HUDEP-2 (cell line): ENCODE measurements at regions not wholly inside any gene's neighbourhood (a gene's known extent, or its start where the extent isn't known, plus 50 kb on each side); places are given as distances from the start of the nearest gene placed in this dataset.
"Not testable (repeated sequence)": the region's sequence is repeated elsewhere in the genome, so short reads cannot be mapped to it uniquely, and the experiment has no call there.

ENCODE experiments used
- DNase-seq, 76 experiments: peaks; one replicate each; lab custom pipeline; 2025; ENCODE audit not compliant: unreplicated experiment in 76 of 76; lab: John Stamatoyannopoulos, UW

DNA sequence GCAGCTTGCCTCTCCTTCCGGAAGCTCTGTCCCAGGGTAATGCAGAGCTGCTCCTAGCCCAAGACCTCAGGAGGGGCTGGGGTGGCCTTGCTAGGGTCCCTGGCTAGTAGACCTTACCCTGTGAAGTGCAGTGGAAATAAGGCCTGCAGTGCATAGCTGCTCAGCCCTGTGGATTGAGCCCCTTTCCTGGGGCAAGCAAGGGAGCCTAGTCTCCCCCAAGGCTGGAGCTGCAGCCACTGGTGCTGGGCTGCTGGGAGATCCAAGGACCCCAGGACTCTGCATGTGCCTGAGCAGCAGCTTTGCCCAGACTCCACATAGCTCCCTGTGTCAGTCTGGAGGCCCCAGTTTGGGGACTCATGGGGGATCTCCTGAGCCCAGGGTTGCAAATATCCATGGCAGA is 57.9 kb downstream of the FANCF start:
- no peak for DNase-seq

DNA sequence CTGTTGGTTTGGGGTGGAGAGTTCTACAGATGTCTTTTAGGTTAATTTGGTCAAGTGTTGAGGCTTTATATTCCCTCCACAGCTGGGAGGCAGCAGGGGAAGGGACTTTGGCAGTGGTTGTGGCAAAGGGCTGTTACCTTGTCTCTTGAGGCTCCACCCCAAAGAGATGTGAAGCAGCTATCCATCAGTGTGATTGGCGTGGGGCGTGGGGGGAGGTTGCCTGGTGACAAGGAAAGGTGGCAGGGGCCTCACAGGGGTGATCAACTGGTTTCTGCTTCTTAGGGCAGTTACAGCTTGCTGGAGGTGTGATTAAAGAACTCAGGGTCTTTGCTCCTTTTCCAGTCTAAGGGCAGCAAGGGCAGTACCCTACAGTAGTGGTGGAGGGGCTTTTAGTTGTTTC is 59.3 kb downstream of the FANCF start:
- no peak for DNase-seq

DNA sequence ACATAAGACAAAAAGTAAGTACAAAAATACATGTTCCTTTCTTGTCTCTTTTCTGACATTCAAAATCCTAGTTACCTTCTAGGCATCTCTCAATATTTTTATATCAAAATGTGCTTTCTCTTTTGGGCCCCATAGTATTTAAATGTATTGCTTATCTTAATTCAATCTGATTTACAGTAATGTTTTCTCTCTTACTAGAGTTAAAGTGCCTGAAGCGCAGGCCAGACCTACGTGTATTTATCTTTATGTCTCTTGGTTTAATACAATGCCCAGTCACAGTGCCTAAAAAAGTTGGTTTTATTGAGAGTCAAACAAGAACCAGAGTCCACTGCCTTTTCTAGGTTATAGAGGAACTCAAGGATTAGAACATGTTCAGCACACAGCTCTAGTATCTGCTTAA is 64.3 kb downstream of the FANCF start:
- DNase-seq: no peak

DNA sequence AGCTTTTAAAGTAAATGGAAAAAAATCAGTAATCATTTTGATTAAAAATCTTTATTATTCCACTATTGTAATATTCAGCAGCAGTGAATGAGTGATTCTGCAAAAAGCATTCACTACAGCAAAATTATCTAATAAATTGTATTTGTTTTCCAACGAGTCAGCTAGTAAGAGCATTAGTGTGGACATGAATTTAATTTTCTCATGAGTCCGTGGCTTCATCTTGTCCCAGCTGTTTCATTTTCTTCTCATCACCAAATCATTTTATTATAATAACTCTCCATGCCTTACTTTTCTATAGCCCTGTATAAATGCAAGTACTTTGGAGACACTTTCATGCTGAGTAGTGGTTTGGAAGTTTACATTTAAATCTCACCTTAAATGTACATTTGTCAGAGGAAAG is 66.2 kb downstream of the FANCF start:
- no peak for DNase-seq

DNA sequence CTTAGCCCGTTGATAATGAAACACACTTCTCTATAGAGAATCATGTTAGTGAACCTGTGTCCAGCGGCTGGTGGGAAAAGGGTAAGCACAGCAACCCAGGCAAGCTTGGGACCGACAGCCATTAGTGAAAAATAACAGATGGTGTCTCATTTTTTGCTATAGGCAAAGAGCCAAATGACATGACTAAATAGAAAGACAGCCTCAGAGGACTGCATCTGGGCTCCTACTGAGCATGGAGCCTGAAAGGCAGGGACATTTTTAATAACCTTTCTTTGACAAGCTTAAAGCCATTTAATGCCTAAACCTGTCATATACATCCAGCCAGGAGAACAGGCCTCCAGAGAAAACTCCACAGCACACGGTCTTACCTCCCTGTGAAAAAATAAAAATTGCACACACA is 67.0 kb downstream of the FANCF start:
- no peak for DNase-seq

DNA sequence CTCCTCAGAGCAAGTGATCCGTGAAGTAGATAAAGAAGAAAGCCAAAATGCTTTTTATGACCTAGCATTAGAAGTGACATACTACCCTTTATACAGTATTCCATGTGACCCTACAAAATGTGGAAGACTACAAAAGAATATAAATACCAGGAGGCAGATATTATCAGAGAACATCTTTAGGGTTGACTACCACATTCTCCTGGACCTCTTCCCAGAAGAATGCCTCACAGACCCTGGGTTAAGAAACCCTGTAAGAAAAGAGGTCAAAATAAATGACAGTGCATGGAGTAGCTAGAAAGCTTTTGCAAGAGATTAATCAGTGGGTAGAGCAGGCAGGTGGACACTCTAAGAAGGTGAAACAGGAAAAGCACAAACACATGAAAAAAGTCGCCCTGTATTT is 69.2 kb downstream of the FANCF start:
- no peak for DNase-seq

DNA sequence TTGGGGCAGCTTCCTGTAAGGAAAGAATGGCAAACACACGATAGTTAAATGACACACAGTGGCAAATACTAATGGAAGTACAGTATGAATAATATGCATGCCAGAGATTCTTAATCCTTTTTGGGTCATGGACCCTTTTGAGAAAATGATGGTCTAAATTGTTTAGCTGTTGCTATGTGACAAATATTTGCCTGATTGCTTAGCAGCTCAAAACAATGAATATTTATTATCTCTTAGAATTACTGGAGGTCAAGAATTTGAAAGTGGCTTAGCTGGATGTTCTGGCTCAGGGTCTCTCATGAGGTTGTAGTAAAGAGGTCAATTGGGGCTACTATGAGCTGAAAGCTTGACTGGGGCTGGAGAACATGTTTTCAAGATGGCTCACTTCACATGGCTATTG is 69.7 kb downstream of the FANCF start:
- DNase-seq: no peak

DNA sequence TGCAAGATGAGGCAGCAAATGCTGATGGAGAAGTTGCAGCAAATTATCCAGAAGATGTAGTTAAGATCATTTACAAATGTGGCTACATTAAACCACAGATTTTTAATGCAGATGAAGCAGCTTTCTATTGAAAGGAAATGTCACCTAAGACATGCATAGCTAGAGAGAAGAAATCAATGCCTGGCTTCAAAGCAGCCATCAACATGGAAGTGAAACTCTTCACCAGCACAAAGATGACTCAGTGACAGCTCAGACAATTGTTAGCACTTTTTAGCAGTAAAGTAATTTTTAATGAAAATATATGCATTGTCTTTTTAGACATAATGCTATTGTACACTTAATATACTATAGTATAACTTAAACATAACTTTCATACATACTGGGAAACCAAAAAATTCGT is 71.4 kb downstream of the FANCF start:
- no peak for DNase-seq

DNA sequence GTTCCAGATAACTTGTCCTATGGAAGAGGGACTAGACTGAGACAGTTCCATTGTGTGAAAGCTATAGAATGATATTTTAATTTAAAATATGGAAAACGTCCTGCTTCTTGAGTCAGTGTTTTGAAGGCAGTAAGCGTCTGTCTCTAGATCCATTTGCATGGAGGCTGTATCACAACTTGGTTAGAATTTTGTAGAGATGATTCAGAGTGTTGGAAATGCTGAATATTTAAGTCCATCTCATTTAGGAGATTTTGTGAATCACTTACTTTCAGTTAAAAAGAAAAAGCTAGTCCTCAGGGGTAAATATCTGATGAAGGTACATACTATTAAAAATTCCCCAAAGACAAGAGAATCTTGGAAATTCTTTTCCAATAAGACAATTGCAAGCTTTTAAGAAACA is 72.7 kb downstream of the FANCF start:
- DNase-seq: no peak

DNA sequence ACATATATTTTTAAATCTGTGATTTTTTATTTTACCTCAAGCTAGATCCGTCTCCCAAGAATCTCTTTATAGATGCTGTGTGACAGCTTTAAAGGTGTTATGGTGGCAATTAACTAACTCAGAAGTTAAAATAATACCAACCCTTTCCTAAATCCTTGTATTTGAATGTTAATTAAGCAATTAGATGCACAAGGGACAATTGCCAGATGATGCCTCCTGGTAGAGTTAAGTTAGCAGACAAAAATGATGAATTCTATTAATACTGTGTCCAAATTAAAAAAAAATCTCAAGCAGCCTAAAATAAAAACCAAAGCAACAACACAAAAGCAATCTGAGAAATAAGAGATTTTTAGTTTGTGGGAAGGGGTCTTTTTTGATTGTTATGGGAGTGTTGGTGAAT is 78.9 kb downstream of the FANCF start:
- no peak for DNase-seq

DNA sequence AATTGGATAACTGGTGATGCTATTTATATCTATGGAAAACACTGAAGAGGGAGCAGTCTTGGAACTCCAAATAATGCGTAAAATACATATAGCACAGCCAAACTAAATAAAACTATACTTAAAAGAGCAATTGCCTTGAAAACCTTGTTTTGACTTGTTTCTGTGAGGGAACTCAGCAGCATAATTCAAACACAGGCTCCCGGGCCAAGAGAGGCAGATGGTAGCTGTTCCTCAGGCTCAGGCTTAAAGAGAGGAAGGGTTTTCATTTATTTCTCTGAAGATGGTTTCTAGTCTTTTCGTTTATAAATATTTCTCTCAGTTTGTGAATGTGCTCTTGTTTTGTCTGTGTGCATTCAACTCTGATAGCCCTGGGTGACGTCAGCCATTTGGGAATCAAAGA is 82.4 kb downstream of the FANCF start:
- DNase-seq: no peak

DNA sequence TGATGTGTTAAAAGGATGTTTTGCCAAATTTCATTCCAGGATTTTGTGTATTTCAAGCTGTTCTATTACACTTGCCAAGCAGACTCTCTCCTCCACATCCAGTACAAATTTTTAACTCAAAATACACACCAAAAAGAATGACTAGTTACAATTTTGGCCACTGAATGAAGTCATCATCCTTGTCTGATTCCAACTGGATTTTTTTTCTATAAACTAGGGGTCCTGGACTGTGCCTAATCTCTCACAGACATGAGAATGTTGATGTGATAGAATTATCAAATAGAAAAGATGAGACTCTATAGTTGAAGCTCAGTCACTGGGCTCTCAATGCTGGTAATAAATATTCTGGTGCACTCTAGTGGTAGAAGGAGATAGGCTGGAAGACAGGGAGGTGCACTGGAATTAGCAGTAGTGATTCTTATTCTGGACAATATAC is 85.8 kb downstream of the FANCF start:
- peak in 1 of 76 experiments; percentile 3 for DNase-seq

DNA sequence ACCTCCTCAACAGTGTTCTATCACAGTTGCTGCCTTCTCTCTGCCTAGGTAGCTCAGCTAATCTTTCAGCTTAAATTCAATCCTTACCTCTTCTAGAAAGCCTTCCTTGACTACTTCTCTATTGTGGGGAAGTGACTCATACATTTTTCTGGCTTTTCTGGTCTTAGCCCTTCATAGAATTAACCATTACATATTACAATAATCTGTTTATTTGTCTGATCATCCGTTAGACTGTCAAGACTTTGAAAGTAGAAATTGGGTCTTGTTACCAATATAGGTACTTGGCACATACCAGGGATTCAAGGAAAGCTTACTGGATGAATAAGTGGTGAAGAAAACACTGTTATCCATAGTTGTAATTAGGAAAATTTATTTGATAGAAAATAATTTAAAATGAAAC is 89.6 kb downstream of the FANCF start:
- no peak for DNase-seq

DNA sequence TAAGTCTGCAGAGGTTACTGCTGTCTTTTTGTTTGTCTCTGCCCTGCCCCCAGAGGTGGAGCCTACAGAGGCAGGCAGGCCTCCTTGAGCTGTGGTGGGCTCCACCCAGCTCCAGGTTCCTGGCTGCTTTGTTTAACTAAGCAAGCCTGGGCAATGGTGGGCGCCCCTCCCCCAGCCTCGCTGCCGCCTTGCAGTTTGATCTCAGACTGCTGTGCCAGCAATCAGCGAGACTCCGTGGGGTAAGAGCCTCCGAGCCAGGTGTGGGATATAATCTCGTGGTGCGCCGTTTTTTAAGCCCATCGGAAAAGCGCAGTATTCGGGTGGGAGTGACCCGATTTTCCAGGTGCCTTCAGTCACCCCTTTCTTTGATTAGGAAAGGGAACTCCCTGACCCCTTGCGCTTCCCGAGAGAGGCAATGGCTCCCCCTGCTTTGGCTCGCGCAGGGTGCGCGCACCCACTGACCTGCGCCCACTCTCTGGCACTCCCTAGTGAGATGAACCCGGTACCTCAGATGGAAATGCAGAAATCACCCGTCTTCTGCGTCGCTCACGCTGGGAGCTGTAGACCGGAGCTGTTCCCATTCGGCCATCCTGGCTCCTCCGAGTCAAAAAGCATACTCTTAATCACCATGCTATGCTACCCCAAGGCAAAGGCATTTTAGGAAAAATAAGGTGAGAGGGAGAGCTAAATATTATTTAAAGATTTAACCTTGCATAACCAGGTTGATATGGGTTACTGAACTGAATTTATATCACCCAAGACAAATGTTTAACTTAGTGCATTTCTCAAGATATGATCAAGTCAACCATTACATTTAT is 96.8 kb downstream of the FANCF start:
- DNase-seq: not testable (repeated sequence)

DNA sequence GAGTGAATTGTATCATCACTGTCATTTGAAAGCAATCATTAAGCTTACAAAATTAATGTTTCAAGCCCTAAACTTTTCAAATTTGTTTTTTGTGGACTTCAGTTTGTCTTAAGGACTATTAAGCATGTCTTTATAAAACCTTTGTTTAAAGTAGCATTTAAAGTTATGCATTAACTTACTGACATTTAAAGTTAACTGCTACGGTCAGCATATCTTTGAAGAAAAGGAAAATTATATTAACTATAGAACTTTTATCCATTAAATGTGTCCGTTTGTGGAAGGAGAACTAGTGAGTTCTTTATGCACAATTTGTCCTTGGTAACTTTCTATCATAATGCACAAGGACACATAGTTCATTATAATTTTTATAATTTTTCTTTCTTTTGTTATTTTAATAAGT is 103.4 kb downstream of the FANCF start:
- no peak for DNase-seq

DNA sequence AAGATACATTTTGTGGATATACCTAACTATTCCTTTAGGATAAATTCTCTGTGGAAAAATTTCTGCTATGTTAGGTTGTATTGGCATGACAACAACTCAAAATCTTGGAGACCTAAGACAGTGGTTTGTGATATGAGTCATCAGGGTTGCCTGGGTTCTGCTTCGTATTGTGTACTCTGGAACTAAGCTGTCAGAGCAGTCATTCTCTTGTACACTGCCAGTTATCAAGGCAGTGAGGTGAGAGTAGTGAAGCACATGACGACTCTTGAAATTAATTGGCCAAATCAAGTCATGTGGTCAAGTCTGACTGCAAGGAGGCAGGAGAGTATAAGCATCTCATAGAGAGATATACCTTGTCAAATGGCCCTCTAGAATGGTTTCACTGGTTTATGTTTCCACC is 104.4 kb downstream of the FANCF start:
- peak in 2 of 76 experiments; percentile 1 for DNase-seq

DNA sequence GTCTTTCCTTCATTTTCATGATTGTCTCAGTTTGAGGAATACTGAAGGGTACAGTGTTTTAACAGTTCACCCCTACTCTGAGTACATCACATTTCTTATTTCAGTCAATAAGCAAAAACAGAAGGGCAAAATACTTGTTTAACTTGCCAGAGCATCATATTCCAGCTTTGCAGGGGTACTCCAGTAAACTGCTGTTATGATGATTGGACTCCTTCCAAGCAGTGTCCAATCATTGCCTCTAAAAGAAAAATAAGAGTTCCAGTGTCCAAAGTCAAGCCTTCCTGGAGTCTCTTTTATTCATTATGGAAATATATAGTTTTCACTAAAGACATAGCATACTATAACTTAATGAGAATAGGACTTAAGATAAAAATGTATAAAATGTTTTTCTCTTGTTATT is 105.1 kb downstream of the FANCF start:
- no peak for DNase-seq

DNA sequence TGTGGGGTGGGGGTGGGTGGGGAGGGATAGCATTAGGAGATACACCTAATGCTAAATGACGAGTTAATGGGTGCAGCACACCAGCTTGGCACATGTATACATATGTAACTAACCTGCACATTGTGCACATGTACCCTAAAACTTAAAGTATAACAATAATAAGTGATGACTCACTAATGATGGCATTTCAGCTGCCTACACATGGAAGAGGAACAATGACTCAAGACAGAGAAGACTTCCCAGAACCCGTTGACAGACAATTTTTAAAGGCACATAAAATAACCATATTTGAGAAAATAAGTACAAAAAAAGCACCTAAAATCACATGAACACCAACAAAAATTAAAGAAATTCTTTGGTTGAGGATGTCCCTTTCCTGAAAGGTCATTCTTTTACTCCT is 107.3 kb downstream of the FANCF start:
- DNase-seq: not testable (repeated sequence)

DNA sequence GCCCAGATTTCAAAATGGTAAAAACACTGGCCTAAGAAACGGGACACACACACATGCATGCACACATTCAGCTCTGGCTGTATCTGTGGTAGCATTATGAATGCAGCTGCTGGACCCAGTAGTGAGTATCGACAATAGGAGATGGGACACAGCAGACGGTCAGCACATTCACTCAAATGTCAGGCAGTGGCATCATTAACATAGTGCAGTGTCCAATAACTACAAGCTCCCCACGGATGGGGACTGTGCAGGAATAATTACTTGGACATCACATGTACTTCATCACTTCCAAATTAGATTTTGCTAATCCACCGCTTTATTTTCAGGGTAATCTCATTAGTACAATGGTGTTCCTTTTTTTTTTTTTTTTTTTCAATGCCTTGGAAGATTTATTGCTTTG is 109.5 kb downstream of the FANCF start:
- no peak for DNase-seq

DNA sequence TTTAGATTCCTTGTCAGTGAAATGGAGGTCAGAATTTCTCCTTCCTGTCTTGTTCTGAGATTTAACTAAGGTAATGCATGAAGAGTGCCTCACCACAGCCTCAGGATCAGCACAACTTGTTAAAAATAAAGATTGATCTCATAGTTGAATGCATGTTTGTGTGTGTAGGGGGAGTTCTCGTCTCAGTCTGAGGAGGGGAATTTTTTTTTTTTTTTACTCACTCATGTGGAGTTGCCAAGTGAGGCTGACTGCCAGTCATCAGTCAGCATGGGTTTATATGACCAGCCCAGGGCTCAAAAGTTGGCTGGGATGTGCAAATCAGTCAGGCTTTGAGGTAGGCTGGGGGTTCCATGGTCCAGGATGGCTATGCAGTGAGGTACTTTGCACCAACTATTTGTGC is 113.2 kb downstream of the FANCF start:
- DNase-seq: no peak

DNA sequence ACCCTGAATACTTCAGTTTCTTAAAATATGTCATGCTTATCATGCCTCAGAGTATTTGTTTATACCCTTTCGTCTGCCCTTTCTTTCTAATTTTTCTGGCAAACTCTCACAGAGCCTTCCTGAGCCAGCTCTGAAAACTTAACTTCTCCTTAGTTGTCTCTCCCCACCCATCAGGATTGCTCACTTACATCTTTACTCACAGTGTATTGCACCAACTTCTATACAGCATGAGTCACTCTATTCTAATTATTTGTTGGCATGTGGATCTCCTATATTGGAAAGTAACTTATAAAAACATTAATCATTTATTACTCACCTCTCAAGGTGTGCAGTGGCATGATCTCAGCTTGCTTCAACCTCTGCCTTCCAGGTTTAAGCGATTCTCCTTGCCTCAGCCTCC is 114.9 kb downstream of the FANCF start:
- DNase-seq: no peak

DNA sequence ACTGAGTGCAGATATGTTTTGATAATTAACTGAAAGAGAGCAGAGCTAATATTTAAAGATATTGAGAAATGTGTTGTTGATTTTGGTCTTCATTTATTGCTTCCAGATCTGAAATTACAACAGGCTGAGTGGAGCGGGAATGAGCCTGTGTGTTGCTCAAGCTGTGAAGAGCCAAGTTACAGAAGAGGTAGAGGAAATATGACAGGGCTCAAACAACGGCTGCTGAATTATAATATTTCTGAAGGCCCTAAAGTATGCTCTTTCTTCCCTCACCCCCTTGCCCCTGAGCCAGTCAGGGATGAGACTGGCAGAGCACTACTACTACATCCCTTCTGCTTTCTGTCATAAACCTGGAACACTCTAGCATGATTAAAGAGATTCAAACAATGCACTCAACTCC is 115.6 kb downstream of the FANCF start:
- no peak for DNase-seq

DNA sequence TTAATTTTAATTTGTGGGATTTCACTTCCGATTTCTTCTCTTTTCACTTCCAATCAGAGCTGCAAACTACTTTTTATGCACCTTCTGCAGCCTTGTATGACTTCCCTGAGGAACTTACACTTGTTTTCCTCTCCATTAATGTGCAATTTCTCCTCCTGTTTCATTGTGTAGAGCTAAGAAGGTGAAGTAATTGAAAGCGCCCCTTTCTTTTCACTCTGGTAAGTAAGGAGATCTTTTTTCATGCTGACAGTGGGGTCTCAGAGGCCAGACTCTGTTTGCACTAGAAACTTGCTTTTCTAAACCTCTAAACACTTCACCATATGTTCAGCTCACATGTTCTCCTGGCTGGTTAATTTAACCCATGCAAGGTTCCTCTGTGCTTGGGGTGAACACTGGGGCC is 117.0 kb downstream of the FANCF start:
- no peak for DNase-seq
